ENCODE measurements at regions not wholly inside any gene's neighbourhood (a gene's known extent, or its start where the extent isn't known, plus 50 kb on each side); places are given as distances from the start of the nearest gene placed in this dataset.

DNA sequence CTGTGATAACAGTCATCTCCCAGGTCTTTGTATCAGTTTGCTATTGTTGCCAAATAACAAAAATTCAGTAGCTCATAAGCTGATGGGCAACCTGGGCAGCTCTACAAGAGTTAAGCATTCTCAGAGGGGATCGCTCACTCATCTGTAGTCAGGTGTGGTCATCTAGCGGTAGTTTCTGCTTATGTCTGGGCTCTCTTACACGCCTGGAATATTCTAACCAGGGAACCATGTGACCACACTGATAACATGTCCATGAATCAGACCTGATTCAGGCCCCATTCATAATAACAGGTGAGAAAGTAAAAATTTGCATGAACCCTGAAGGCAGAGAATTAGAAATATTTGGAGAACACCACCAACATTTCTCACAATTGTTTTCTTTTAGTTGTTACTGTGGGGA, 576.1 kb downstream of the SLCO4C1 start:
- ChIA-PET CTCF (no interaction called here), POLR2A (no interaction called here)
- H3K9me1 ChIP-seq (replicated peaks; ENCODE audit: control insufficient read depth, extremely low read depth, insufficient read depth, low read length): no peaks in the 10 kb centered on the region
- no peak overlapping the region for H3K9ac ChIP-seq (replicated peaks; ENCODE audit: extremely low read depth, insufficient read depth, low read length)
- no peak overlapping the region for H3K4me2 ChIP-seq (ENCODE audit: insufficient read depth, low read length)
- BruUV-seq (replicated peaks): no TSS peak
- dilution Hi-C loops (cut with MboI; ENCODE audit: extremely low pct_ligation_motif_present, low sequenced_read_pairs) (no loop called here), intact Hi-C loops (cut with micrococcal nuclease) (no loop called here)
- H3K9me3 ChIP-seq (replicated peaks; ENCODE audit: control insufficient read depth, insufficient read depth, low read length): no peaks in the 10 kb centered on the region
- H4K20me1 ChIP-seq (replicated peaks; ENCODE audit: control insufficient read depth, extremely low read depth, insufficient read depth, low read length): no peaks in the 10 kb centered on the region
- FAIRE-seq (no peak), DNase-seq (ENCODE audit: low read depth, low spot score) (no peak)
- no peaks in the 10 kb centered on the region for H3K27me3 ChIP-seq (ENCODE audit: control insufficient read depth in 2 of 2, insufficient read depth in 2 of 2, low read length in 2 of 2)
- no peak overlapping the region for H3K27ac ChIP-seq (ENCODE audit: insufficient read depth, low read depth, low read length)
- H3K79me2 ChIP-seq (ENCODE audit: control insufficient read depth, insufficient read depth, low read length): no peaks in the 10 kb centered on the region
- TF ChIP-seq, protein P1, sequence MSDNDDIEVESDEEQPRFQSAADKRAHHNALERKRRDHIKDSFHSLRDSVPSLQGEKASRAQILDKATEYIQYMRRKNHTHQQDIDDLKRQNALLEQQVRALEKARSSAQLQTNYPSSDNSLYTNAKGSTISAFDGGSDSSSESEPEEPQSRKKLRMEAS (IDR thresholded peaks at IDR 0.05; ENCODE audit: insufficient read depth, insufficient read length): no peak
- TF ChIP-seq FOS (IDR thresholded peaks at IDR 0.05; ENCODE audit: borderline replicate concordance, insufficient read depth, low read length) (no peak), MYC (IDR thresholded peaks at IDR 0.05; ENCODE audit: low read depth, low read length) (no peak), JUN (IDR thresholded peaks at IDR 0.05; ENCODE audit: borderline replicate concordance, insufficient read depth, insufficient read length, low read depth) (no peak), POLR2AphosphoS5 (IDR thresholded peaks at IDR 0.05; ENCODE audit: insufficient read depth, low read depth, low read length) (no peak), EZH2 (IDR thresholded peaks at IDR 0.05; ENCODE audit: borderline replicate concordance, low read depth, low read length, severe bottlenecking) (no peak), POLR2A (IDR thresholded peaks at IDR 0.05; ENCODE audit: low read depth, low read length) (no peak), GATA2 (IDR thresholded peaks at IDR 0.05; ENCODE audit: insufficient read depth, insufficient read length, low read depth, low read length) (no peak)
- TF ChIP-seq, protein P2, sequence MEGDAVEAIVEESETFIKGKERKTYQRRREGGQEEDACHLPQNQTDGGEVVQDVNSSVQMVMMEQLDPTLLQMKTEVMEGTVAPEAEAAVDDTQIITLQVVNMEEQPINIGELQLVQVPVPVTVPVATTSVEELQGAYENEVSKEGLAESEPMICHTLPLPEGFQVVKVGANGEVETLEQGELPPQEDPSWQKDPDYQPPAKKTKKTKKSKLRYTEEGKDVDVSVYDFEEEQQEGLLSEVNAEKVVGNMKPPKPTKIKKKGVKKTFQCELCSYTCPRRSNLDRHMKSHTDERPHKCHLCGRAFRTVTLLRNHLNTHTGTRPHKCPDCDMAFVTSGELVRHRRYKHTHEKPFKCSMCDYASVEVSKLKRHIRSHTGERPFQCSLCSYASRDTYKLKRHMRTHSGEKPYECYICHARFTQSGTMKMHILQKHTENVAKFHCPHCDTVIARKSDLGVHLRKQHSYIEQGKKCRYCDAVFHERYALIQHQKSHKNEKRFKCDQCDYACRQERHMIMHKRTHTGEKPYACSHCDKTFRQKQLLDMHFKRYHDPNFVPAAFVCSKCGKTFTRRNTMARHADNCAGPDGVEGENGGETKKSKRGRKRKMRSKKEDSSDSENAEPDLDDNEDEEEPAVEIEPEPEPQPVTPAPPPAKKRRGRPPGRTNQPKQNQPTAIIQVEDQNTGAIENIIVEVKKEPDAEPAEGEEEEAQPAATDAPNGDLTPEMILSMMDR (IDR thresholded peaks at IDR 0.05; ENCODE audit: extremely low read depth in 1 of 2, insufficient read depth in 1 of 2, low read depth in 1 of 2, low read length in 2 of 2): no peak
- H3K4me1 ChIP-seq (ENCODE audit: control insufficient read depth, extremely low read depth, insufficient read depth, low read length): no peaks in the 10 kb centered on the region
- no peaks in the 10 kb centered on the region for H3K36me3 ChIP-seq (ENCODE audit: control insufficient read depth in 2 of 2, extremely low read depth in 1 of 2, insufficient read depth in 2 of 2, low read length in 2 of 2)
- no peak overlapping the region for H2AFZ ChIP-seq (ENCODE audit: low read depth, low read length)
- no peak overlapping the region for H3K4me3 ChIP-seq (replicated peaks in 1 of 3; ENCODE audit: insufficient read depth in 1 of 3, low read depth in 1 of 3, low read length in 3 of 3)
